ENCODE measurements at regions not wholly inside any gene's neighbourhood (a gene's known extent, or its start where the extent isn't known, plus 50 kb on each side); places are given as distances from the start of the nearest gene placed in this dataset.

GRCh38 chr1:55747408-55747841 lies 532.3 kb upstream of the USP24 start:
- WGBS (ENCODE audit: low lambda C conversion rate): 16% methylated on average over 5 of the region's 5 CpGs
- no peaks in the 10 kb centered on the region for H3K27me3 ChIP-seq (ENCODE audit: control insufficient read depth in 1 of 2, insufficient read depth in 2 of 2, low read length in 2 of 2)
- no peak overlapping the region for H2AFZ ChIP-seq (ENCODE audit: low read length)
- DNase-seq (ENCODE audit: low spot score) (no peak), FAIRE-seq (no peak), ATAC-seq (no peak)
- BruUV-seq (replicated peaks): no TSS peak
- H3K9ac ChIP-seq (ENCODE audit: insufficient read depth, low read depth, low read length): no peak overlapping the region
- ChIA-PET POLR2A (no interaction called here), CTCF (ENCODE audit: low intra/inter-chr PET ratio, low total read pairs) (no interaction called here)
- no peaks in the 10 kb centered on the region for H4K20me1 ChIP-seq (ENCODE audit: insufficient read depth, low read length)
- intact Hi-C loops (cut with micrococcal nuclease; ENCODE audit: unreplicated experiment) (no loop called here), in situ Hi-C loops (cut with HindIII; ENCODE audit: extremely low pct_ligation_motif_present, low pct_unique_long_range_greater_than_20kb) (no loop called here)
- H3K4me3 ChIP-seq (replicated peaks in 1 of 3; ENCODE audit: insufficient read depth in 1 of 3, low read depth in 2 of 3, low read length in 3 of 3): no peak overlapping the region
- H3K4me2 ChIP-seq (ENCODE audit: low read depth, low read length): no peak overlapping the region
- no peaks in the 10 kb centered on the region for H3K79me2 ChIP-seq (ENCODE audit: insufficient read depth, low read length)
- no peaks in the 10 kb centered on the region for H3K36me3 ChIP-seq (replicated peaks in 1 of 2; ENCODE audit: control insufficient read depth in 1 of 2, insufficient read depth in 2 of 2, low read length in 2 of 2)
- H3K27ac ChIP-seq (ENCODE audit: extremely low read length, insufficient read depth, low read length): no peak overlapping the region
- no peaks in the 10 kb centered on the region for H3K9me3 ChIP-seq (ENCODE audit: low read length)
- no peaks in the 10 kb centered on the region for H3K4me1 ChIP-seq (ENCODE audit: insufficient read depth, low read length)
- TF ChIP-seq KDM4B (CRISPR knock-in tag; IDR thresholded peaks at IDR 0.05): no peak
- TF ChIP-seq ZBTB8A (CRISPR knock-in tag; IDR thresholded peaks at IDR 0.05; ENCODE audit: borderline replicate concordance, low read depth): no peak
- TF ChIP-seq GTF2F1 (IDR thresholded peaks at IDR 0.05; ENCODE audit: low read length): no peak
- TF ChIP-seq NR0B2 (CRISPR knock-in tag; IDR thresholded peaks at IDR 0.05): no peak
- no peak for TF ChIP-seq NR3C1 (CRISPR knock-in tag; IDR thresholded peaks at IDR 0.05)
- TF ChIP-seq ZNF260 (CRISPR knock-in tag; IDR thresholded peaks at IDR 0.05; ENCODE audit: borderline replicate concordance, low read depth): no peak
- TF ChIP-seq RCOR2 (CRISPR knock-in tag; IDR thresholded peaks at IDR 0.05): no peak
- TF ChIP-seq PRMT3 (CRISPR knock-in tag; IDR thresholded peaks at IDR 0.05; ENCODE audit: borderline replicate concordance, low read depth): no peak
- TF ChIP-seq ZNF639 (CRISPR knock-in tag; conservative IDR thresholded peaks at IDR 0.05): no peak
- no peak for TF ChIP-seq CBX5 (CRISPR knock-in tag; IDR thresholded peaks at IDR 0.05; ENCODE audit: borderline replicate concordance)
- TF ChIP-seq ZSCAN21 (CRISPR knock-in tag; IDR thresholded peaks at IDR 0.05; ENCODE audit: borderline replicate concordance): no peak
- no peak for TF ChIP-seq ZNF383 (CRISPR knock-in tag; IDR thresholded peaks at IDR 0.05; ENCODE audit: borderline replicate concordance)
- TF ChIP-seq HDAC2 (CRISPR knock-in tag; IDR thresholded peaks at IDR 0.05): no peak
- no peak for TF ChIP-seq ZNF747 (CRISPR knock-in tag; IDR thresholded peaks at IDR 0.05; ENCODE audit: borderline replicate concordance)
- no peak for TF ChIP-seq JUN (CRISPR knock-in tag; IDR thresholded peaks at IDR 0.05)
- no peak for TF ChIP-seq ZNF7 (CRISPR knock-in tag; IDR thresholded peaks at IDR 0.05)
- TF ChIP-seq ZNF407 (CRISPR knock-in tag; IDR thresholded peaks at IDR 0.05; ENCODE audit: not compliant biosample characterization): no peak
